Peyer's patch (tissue), 4 donors: ENCODE measurements at regions not wholly inside any gene's neighbourhood (a gene's known extent, or its start where the extent isn't known, plus 50 kb on each side); places are given as distances from the start of the nearest gene placed in this dataset.
"Not testable (repeated sequence)": the region's sequence is repeated elsewhere in the genome, so short reads cannot be mapped to it uniquely, and the experiment has no call there.

Experiments used
- DNase-seq, 3 donors: peaks; one replicate each; pipeline ENCODE4 v3.0.0-alpha.2; 2017 to 2019
- H3K27ac ChIP-seq, 4 donors: fragments of 200-600 bp; sonication (generic); one replicate each; pipeline ENCODE4 v1.5.1; 2016 to 2019
- H3K27me3 ChIP-seq, 2 donors: fragments of 200-600 bp; sonication (generic); one replicate each; pipeline ENCODE4 v1.5.1; 2019
- H3K36me3 ChIP-seq, 3 donors: fragments of 200-600 bp; sonication (generic); one replicate each; pipeline ENCODE4 v1.5.1; 2016 to 2019
- H3K4me1 ChIP-seq, 4 donors: fragments of 200-600 bp; sonication (generic); one replicate each; pipeline ENCODE4 v1.5.1; 2016 to 2019
- H3K4me3 ChIP-seq, 4 donors: fragments of 200-600 bp; sonication (generic); 1 replicate in 3 of 4; 2 replicates in 1 of 4; pipeline ENCODE4 v1.5.1; 2016 to 2019; ENCODE audit warnings: mild to moderate bottlenecking in 1 of 4
- H3K9me3 ChIP-seq, 4 donors: fragments of 200-600 bp; sonication (generic); one replicate each; pipeline ENCODE4 v1.5.1; 2016 to 2019; ENCODE audit warnings: mild to moderate bottlenecking in 1 of 4

DNA sequence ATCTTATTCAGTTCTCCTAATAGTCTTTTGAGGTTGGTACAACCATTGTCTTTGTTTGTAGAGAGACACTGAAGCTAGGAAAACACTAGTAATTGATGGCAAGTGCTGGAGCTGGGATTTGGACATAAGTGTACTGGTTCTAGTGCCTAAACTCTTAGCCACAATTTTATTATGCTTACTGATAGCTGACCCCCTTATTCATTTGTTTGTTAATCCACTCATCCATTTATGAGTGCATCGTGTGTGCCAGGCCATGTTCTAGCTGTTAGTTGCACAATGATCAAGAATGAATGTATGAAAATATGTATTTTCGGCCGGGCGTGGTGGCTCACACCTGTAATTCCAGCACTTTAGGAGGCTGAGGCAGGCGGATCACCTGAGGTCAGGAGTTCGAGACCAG, 88.2 kb upstream of the SEC22B start:
- not testable (repeated sequence) for H3K4me1 ChIP-seq

DNA sequence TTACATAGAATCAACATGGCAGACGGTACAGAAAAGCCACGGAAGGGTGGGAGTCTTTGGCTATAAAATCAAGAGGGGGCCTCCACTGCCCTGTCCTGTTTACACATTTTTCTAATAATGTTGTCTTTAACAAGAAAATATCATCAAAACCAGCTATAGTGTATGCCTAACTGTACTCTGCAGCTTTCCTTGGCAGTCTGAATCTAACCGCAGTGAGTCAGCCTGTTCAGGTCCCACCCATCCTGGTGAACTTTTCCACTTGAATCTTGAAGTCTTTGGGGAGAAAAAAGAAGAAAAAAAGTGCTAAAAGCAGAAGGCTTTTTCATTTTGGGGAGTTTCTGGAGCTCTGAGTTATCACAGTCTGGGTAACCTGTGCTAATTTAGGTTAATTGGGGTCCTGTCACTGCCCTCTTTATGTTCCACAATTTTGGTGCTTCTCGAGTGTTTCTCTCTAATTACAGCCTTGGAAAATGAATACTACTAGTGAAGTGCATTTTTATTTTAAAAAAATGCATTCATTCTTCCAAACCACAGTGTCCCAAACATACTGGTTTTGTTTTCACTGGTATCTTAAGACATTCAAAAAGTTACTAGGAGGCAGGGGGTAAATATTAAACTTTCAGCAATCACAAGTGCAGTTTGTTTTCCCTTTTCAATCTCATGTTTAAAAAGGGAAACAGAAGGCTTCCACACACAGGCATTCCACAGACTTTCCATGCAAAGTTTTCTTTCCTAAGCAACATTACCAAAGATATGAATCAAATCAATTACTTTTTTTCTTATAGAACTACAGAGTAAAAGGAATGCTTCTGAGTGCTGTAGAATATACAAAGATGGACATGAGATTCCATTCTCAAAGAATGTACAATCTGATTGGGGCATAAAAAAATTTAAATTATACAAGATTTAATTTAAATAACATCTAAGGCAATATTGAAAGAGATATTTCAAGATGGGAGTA, 86.8 kb upstream of the SEC22B start:
- not testable (repeated sequence) for H3K36me3 ChIP-seq, H3K27me3 ChIP-seq, H3K9me3 ChIP-seq, H3K4me1 ChIP-seq, H3K4me3 ChIP-seq, DNase-seq, H3K27ac ChIP-seq

More for the DNA sequence above, 88.2 kb upstream of the SEC22B start:
- H3K27me3 ChIP-seq, H3K4me3 ChIP-seq, H3K27ac ChIP-seq, H3K36me3 ChIP-seq, H3K9me3 ChIP-seq: not testable (repeated sequence)
- DNase-seq: peak in 1 of 3 donors; percentile 29

DNA sequence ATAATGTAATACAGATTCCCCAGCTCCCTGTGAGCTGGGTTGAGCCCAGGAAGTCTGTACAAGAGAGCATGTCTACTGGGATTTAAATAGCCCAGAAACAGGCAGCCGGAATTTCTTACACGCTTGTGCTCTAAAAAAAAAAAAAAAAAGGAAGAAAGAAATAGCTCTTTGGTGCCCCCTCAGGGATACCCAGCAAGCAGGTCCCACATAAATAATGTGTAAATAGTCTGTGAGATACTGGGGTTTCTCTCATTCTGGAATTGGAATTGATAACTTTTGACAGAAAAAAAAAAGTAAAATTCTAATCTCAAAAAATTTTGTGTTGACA, 81.4 kb upstream of the SEC22B start:
- H3K9me3 ChIP-seq, H3K4me1 ChIP-seq, DNase-seq, H3K27ac ChIP-seq, H3K36me3 ChIP-seq, H3K27me3 ChIP-seq, H3K4me3 ChIP-seq: not testable (repeated sequence)

DNA sequence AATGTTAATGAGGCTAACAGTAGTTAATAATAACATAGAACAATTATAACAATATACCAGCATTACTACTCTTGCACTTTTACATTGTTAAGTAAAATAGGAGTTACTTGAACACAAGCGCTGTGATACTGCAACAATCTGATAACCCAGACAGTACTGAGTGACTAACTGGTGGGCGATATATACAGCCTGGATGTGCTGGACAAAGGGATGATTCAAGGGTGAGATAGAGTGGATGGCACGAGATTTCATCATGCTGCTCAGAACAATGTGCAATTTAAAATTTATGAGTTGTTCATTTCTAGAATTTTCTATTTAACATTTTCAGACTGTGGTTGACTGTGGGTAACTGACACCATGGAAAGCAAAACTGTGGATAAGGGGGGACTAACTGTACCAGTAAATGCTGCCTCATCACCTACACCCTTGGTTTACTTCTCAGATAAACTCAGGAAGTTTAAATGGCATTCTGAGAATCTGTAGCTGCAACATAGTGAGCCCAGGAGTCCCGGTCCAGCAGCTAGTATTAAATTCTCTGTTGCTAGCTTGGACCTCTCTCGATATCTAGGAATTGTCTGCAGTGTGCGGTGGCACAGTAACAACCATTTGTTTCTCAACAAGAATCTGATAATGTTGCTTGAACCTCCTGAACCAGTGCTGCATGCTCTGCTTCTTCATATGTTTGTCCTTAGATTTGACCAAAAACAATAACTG, 80.9 kb upstream of the SEC22B start:
- H3K9me3 ChIP-seq, H3K4me3 ChIP-seq, H3K27me3 ChIP-seq, H3K36me3 ChIP-seq, H3K27ac ChIP-seq, H3K4me1 ChIP-seq, DNase-seq: not testable (repeated sequence)

DNA sequence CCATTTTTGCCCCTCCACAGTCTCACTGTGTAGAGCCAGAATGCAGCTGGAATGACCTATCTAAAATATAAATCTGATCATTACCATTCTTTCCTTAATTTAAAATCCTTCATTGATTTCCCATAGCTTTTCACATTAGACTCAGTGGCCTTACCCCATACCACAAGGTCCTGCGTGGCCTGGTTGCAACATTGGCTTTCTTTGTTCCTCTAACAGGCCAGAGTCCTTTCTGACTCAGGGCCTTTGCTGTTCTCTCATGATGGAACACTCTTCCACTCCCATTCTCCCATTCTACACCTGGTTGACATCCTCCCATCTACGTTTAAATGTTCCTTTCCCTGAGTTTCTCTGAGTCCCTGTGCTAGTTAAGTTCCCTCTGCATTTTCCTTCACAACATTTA, 74.4 kb upstream of the SEC22B start:
- not testable (repeated sequence) for DNase-seq, H3K36me3 ChIP-seq, H3K27me3 ChIP-seq, H3K27ac ChIP-seq, H3K4me1 ChIP-seq, H3K4me3 ChIP-seq, H3K9me3 ChIP-seq

DNA sequence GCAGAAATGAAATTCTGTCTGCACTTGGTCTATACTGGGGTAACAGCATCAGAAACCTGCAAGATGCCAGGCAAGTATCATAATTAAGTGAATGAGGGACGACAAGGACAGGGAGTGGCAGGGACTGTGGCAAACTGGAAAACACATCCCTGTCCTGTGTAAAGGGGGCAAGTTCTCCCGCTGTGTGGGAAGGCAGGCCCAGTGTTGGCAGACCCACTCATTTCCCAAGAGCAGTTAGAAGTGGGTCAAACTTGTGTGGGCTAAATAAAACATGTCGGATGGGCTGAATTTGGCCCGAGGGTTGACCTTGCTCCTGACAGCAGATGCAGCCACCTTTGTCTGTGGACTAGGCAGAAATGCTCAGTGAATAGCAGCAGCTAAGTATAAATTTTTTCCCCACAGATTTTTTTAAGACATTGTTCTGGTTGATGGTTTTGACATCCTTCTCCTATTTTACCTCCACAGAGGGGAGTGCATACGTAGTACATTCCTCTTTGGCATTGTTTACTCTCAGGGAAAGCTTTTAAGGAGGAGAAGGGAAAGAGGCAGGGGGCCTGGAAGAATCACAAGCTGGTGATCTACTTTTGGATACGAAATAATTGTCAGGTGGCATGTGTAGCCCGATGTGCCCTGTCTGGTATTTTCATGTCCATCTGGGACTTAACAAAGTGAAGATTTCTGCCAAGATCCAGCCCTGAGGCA, 72.6 kb upstream of the SEC22B start:
- H3K4me1 ChIP-seq, H3K36me3 ChIP-seq, DNase-seq, H3K27ac ChIP-seq, H3K9me3 ChIP-seq, H3K27me3 ChIP-seq, H3K4me3 ChIP-seq: not testable (repeated sequence)

DNA sequence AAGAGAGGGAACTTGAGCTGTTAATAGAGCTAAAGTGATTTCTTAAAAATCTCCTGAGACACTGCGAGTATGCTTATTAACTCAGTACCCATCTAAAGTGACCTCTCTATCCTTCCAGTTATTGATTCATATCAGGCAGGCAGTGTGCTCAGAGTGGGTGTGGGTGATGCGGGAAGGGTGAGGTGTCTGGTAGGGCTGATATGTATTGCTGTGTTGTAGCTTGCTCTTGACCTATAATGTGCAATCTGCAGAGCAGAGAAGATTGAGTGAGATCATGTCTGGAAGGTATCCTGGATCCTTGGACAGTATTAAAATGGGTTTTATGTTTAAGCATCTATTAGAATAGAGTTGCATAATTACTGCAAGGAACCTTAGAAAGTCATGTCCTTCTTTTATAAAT, 71.9 kb upstream of the SEC22B start:
- not testable (repeated sequence) for H3K9me3 ChIP-seq, H3K4me3 ChIP-seq, H3K27ac ChIP-seq, H3K4me1 ChIP-seq, H3K36me3 ChIP-seq, DNase-seq, H3K27me3 ChIP-seq

DNA sequence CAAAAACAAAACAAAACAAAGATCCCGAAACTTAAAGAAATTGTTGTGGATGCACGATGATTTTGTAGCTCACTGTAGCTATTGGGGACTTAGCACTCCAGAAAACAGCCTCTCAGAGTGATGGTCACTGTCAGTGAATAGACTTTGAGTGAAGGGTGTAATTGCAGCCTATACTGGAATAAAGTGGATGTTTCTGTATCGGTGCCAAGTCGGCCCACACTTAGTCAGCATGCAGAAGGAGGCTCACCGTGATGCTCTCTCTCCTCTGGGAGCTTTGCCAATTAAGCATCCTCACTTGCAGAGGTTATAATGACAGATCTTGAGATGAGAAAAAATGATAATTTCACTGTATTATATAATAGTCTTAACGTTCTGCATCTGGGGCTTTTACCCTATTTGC, 67.5 kb upstream of the SEC22B start:
- not testable (repeated sequence) for H3K4me1 ChIP-seq, H3K4me3 ChIP-seq, H3K27me3 ChIP-seq, H3K27ac ChIP-seq, DNase-seq, H3K9me3 ChIP-seq, H3K36me3 ChIP-seq

DNA sequence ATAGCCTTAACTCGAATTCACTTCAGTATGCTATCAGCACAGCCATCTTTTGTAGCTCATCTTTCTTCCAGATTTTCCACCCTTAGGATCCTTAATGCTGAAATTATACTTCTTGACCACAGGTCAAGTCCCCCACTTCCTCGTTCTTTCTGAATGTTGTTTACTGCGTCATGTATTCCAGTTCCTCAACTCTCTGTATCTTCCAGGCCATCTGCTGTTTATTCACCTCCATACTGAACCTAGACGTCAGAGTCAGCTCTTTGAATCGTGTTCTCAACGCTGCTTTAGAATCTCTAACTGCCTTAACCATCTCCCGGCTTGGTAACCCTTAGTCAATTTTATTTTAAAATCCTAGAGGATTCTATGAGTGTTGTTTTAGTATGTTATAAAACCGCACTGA, 66.3 kb upstream of the SEC22B start:
- not testable (repeated sequence) for H3K36me3 ChIP-seq, H3K9me3 ChIP-seq, H3K4me3 ChIP-seq, H3K27me3 ChIP-seq, DNase-seq, H3K27ac ChIP-seq, H3K4me1 ChIP-seq

DNA sequence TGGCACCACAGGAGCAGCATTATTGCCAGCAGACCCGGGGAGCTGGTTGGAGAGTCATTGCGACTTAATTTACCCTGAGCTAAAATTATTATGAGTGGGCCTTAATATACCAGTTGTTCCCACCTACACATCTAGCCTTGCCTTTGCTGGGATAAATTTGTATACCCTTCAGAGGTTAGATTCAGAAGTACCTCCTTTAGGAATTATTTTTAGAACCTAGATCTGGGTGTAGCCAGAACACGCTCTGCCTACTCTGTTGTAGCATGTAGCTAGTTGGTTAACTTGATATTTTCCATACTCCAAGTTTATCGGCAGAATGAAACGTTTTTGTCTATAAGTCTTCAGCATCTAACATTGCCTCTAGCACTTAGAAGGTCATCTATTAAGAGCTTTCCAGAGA, 65.5 kb upstream of the SEC22B start:
- not testable (repeated sequence) for DNase-seq, H3K4me1 ChIP-seq, H3K9me3 ChIP-seq, H3K4me3 ChIP-seq, H3K27me3 ChIP-seq, H3K36me3 ChIP-seq, H3K27ac ChIP-seq

DNA sequence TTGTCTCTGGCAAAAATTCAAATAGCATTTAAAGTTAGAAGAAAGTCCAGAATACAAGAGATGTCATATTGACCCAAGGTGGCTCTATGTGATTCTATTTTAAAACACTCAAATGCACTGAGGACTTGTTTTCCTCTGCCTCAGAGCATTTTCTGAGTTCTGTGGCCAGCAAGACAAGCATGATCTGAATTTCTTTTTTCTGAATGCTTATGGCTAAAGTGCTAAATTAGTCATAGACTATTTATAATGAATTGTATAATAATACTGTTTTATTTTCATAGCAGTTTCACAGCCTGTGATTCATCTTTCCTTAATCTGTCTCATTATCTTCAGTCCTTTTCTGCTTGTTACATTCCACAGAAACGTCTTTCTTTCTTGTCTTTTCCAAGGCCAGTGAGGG, 63.9 kb upstream of the SEC22B start:
- not testable (repeated sequence) for H3K4me1 ChIP-seq, H3K27me3 ChIP-seq, DNase-seq, H3K9me3 ChIP-seq, H3K27ac ChIP-seq, H3K4me3 ChIP-seq, H3K36me3 ChIP-seq

DNA sequence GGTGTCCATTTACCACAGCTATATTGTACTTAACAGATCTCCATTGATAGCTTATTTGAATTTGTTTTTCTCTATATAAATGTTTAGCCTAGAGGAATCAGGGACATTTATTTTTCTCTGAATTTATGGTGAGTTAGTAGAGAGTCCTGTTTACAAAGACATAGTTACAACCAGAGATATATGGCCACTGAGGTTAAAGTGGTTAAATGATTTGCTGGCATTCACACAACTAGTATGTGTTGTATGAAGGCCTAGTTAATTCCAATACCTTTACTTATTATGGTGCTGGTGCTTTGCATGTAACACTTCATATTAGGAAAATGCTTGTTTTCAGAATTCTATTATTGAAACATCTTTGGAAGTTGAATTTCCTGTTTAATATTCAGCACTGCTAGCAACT, 63.0 kb upstream of the SEC22B start:
- not testable (repeated sequence) for H3K4me1 ChIP-seq, H3K27ac ChIP-seq, H3K4me3 ChIP-seq, H3K36me3 ChIP-seq, H3K9me3 ChIP-seq, DNase-seq, H3K27me3 ChIP-seq

DNA sequence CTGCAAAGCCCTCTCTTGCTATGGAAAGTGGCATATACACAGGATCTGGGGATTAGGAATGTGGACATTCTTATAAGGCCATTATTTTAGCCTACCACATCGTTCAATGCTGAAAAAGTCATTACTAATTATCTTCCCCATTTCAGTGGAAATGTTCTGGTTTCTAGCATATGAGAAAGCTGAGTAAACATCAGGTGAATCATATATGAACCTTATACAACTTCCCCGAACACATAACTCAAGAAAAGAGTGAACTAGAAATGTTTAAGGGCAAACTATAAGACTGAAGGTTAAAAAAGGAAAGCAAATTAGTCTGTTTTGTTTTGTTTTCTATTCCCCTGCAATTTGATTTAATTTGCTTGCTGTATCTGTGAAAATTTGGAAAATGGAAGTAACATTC, 62.5 kb upstream of the SEC22B start:
- H3K9me3 ChIP-seq, H3K4me1 ChIP-seq, H3K4me3 ChIP-seq, H3K36me3 ChIP-seq, H3K27ac ChIP-seq, DNase-seq, H3K27me3 ChIP-seq: not testable (repeated sequence)

DNA sequence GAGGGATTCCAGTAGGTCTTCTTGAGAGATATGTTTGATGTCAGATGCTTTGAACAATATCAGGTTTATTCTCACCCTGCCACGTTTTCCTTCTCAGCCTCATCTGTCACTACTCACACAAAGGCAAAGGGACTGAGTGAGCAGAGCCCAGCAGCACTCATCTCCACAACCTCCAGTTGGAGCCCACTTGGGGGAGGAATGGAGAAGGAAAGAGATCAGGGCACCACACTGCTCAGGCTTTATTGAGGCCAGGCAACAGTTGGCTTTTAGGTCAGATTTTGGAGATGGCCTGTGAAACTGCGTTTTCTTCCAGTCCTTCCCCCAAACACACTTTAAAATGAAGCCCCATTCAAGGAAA, 57.3 kb upstream of the SEC22B start:
- H3K36me3 ChIP-seq, H3K27me3 ChIP-seq, H3K9me3 ChIP-seq, H3K27ac ChIP-seq, H3K4me3 ChIP-seq, DNase-seq, H3K4me1 ChIP-seq: not testable (repeated sequence)
